BE2C (cell line): ENCODE measurements at regions not wholly inside any gene's neighbourhood (a gene's known extent, or its start where the extent isn't known, plus 50 kb on each side); places are given as distances from the start of the nearest gene placed in this dataset.
A peak's percentile ranks its signal among the peaks of the same experiment; 100 is the strongest.

ENCODE experiments used
- DNase-seq: peaks from one replicate; pipeline ENCODE4 v3.0.0-alpha.2; 2020
- H3K27me3 ChIP-seq: fragments of 250-450 bp; sonication (Bioruptor Pico); 2 replicates; pipeline ENCODE4 v1.5.1; 2020; ENCODE audit warnings: mild to moderate bottlenecking
- H3K36me3 ChIP-seq: fragments of 250-450 bp; sonication (Bioruptor Pico); 2 replicates; pipeline ENCODE4 v1.5.1; 2020; ENCODE audit warnings: mild to moderate bottlenecking
- H3K4me1 ChIP-seq: fragments of 250-450 bp; sonication (Bioruptor Pico); 2 replicates; pipeline ENCODE4 v1.5.1; 2020
- H3K4me3 ChIP-seq: 2 replicates; pipeline ENCODE4 v1.5.1; 2011; ENCODE audit warnings: low read depth, low read length
- H3K9me3 ChIP-seq: fragments of 250-450 bp; sonication (Bioruptor Pico); 2 replicates; pipeline ENCODE4 v1.5.1; 2020
- CTCF ChIP-seq: IDR thresholded peaks from 2 replicates; pipeline ENCODE4 v1.5.1; 2012; ENCODE audit warnings: mild to moderate bottlenecking, low read depth, low read length

- Histone ChIP-seq H3K4me3 (no peak overlapping the region), H3K36me3 (no peaks in the 10 kb centered on the region), H3K9me3 (no peaks in the 10 kb centered on the region), H3K4me1 (no peaks in the 10 kb centered on the region), H3K27me3 (peaks cover 4% of the 10 kb centered on the region; the same call in 1 of the 2 replicates)
- no peak for DNase-seq
- no peak for TF ChIP-seq CTCF
Measured at GRCh38 chr6:122524056-122524455, 52.4 kb upstream of the SERINC1 start.

GRCh38 chr6:122530440-122531046, 58.9 kb upstream of the SERINC1 start:
- H3K4me3 ChIP-seq, result no peak overlapping the region
- no peaks in the 10 kb centered on the region for H3K9me3 ChIP-seq
- no peaks in the 10 kb centered on the region for H3K36me3 ChIP-seq
- DNase-seq, result peak; percentile 52
- no peaks in the 10 kb centered on the region for H3K4me1 ChIP-seq
- TF ChIP-seq CTCF, result peak; percentile 94
- H3K27me3 ChIP-seq, result peaks cover 5% of the 10 kb centered on the region; the same call in 1 of the 2 replicates

- Histone ChIP-seq H3K27me3 (no peaks in the 10 kb centered on the region), H3K36me3 (no peaks in the 10 kb centered on the region), H3K9me3 (no peaks in the 10 kb centered on the region), H3K4me1 (no peaks in the 10 kb centered on the region), H3K4me3 (no peak overlapping the region)
- no peak for TF ChIP-seq CTCF
- no peak for DNase-seq
Measured at GRCh38 chr6:122548281-122548680, 61.9 kb upstream of the PKIB start.

GRCh38 chr6:122548820-122549219, 61.4 kb upstream of the PKIB start:
- no peak overlapping the region for H3K4me3 ChIP-seq
- no peaks in the 10 kb centered on the region for H3K9me3 ChIP-seq
- H3K27me3 ChIP-seq, result no peaks in the 10 kb centered on the region
- no peak for TF ChIP-seq CTCF
- no peaks in the 10 kb centered on the region for H3K4me1 ChIP-seq
- H3K36me3 ChIP-seq, result no peaks in the 10 kb centered on the region
- no peak for DNase-seq

GRCh38 chr6:122553697-122554096, 56.5 kb upstream of the PKIB start:
- DNase-seq, result no peak
- Histone ChIP-seq H3K36me3 (no peaks in the 10 kb centered on the region), H3K27me3 (no peaks in the 10 kb centered on the region), H3K4me1 (no peaks in the 10 kb centered on the region), H3K4me3 (no peak overlapping the region), H3K9me3 (no peaks in the 10 kb centered on the region)
- TF ChIP-seq CTCF, result no peak

- Histone ChIP-seq H3K27me3 (no peaks in the 10 kb centered on the region), H3K36me3 (no peaks in the 10 kb centered on the region), H3K4me1 (no peaks in the 10 kb centered on the region), H3K9me3 (no peaks in the 10 kb centered on the region), H3K4me3 (no peak overlapping the region)
- no peak for DNase-seq
- no peak for TF ChIP-seq CTCF
Measured at GRCh38 chr6:122555561-122555960, 54.6 kb upstream of the PKIB start.
